Thoracic aorta (tissue), 2 donors: ENCODE measurements at regions not wholly inside any gene's neighbourhood (a gene's known extent, or its start where the extent isn't known, plus 50 kb on each side); places are given as distances from the start of the nearest gene placed in this dataset.

Source experiments
- ATAC-seq: fragments of 150-250 bp; one replicate; pipeline ENCODE4 v1.8.0; 2017; ENCODE audit warnings: low read depth; ENCODE audit not compliant: insufficient number of reproducible peaks, low FRiP score
- DNase-seq: peaks from one replicate; pipeline ENCODE4 v3.0.0-alpha.2; 2020; ENCODE audit warnings: low spot score
- H3K27ac ChIP-seq, 2 donors: fragments of 200-600 bp; sonication (generic); 1 replicate in 1 of 2; 2 replicates in 1 of 2; pipeline ENCODE4 v1.5.1; 2016; ENCODE audit warnings: mild to moderate bottlenecking in 2 of 2, moderate library complexity in 2 of 2
- H3K27me3 ChIP-seq: fragments of 200-600 bp; sonication (generic); replicated peaks from 2 replicates; pipeline ENCODE4 v1.6.0; 2016; ENCODE audit warnings: mild to moderate bottlenecking; ENCODE audit not compliant: insufficient read depth
- H3K36me3 ChIP-seq: fragments of 200-600 bp; sonication (generic); one replicate; pipeline ENCODE4 v1.5.1; 2016
- H3K4me1 ChIP-seq, 2 donors: fragments of 200-600 bp; sonication (generic); 1 replicate in 1 of 2; 2 replicates in 1 of 2; pipeline versions ENCODE4 v1.5.1 to v1.6.0; 2016; ENCODE audit warnings: low read depth in 2 of 2, mild to moderate bottlenecking in 1 of 2; ENCODE audit not compliant: control insufficient read depth in 1 of 2
- H3K4me3 ChIP-seq: fragments of 200-600 bp; sonication (generic); 2 replicates; pipeline ENCODE4 v1.5.1; 2016; ENCODE audit warnings: mild to moderate bottlenecking
- H3K9me3 ChIP-seq: fragments of 200-600 bp; sonication (generic); 2 replicates; pipeline ENCODE4 v1.5.1; 2016
- CTCF ChIP-seq: fragments of 200-600 bp; sonication (generic); IDR thresholded peaks from one replicate; pipeline ENCODE4 v1.5.1; 2019; ENCODE audit warnings: antibody characterized with exemption

GRCh38 chr6:139637766-139638165, 263.3 kb upstream of the CITED2 start:
- TF ChIP-seq CTCF: no peak
- H3K4me1 ChIP-seq: no peaks in the 10 kb centered on the region
- no peaks in the 10 kb centered on the region for H3K9me3 ChIP-seq
- H3K36me3 ChIP-seq: no peaks in the 10 kb centered on the region
- DNase-seq (no peak), ATAC-seq (no peak)
- H3K4me3 ChIP-seq: no peak overlapping the region
- H3K27ac ChIP-seq: no peak overlapping the region
- no peaks in the 10 kb centered on the region for H3K27me3 ChIP-seq

GRCh38 chr6:139636391-139636790, 261.9 kb upstream of the CITED2 start:
- no peak overlapping the region for H3K27ac ChIP-seq
- DNase-seq: no peak
- ATAC-seq: no peak
- no peak for TF ChIP-seq CTCF
- H3K4me3 ChIP-seq: no peak overlapping the region
- no peaks in the 10 kb centered on the region for H3K36me3 ChIP-seq
- no peaks in the 10 kb centered on the region for H3K27me3 ChIP-seq
- no peaks in the 10 kb centered on the region for H3K4me1 ChIP-seq
- no peaks in the 10 kb centered on the region for H3K9me3 ChIP-seq

DNA sequence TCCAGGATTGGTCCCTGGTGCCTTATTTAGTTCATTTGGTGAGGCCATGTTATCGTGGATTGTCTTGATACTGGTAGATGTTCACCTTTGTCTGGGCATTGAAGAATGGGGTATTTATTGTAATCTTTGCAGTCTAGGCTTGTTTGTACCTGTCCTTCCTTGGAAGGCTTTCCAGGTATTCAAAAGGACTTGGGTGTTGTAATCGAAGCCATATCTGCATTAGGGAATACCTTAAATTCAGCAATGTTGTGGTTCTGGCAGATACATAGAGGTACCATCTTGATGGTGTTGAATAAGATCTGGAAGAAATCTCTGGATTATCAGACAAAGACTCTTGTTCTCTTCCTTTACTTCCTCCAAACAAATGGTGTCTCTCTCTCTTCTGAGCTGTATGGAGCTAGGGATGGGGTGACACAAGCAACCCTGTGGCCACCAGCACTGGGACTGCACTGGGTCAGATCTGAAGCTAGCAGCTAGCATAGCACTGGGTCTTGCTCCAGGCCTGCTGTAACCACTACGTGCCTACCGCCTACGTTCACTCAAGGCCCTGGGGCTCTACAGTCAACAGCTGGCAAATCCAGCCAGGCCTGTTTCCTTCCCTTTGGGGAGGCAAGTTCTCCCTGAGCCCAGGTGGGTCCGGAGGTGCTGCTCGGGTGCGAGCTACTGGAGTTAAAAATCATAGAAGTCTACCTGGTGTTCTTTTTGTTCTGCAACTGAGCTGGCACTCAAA, 261.1 kb upstream of the CITED2 start:
- Histone ChIP-seq H3K27ac (no peak overlapping the region), H3K4me3 (no peak overlapping the region), H3K36me3 (no peaks in the 10 kb centered on the region), H3K4me1 (no peaks in the 10 kb centered on the region), H3K9me3 (no peaks in the 10 kb centered on the region), H3K27me3 (no peaks in the 10 kb centered on the region)
- DNase-seq (no peak), ATAC-seq (no peak)
- no peak for TF ChIP-seq CTCF

GRCh38 chr6:139632840-139633239, 258.4 kb upstream of the CITED2 start:
- no peaks in the 10 kb centered on the region for H3K36me3 ChIP-seq
- ATAC-seq (no peak), DNase-seq (no peak)
- H3K4me3 ChIP-seq: no peak overlapping the region
- no peaks in the 10 kb centered on the region for H3K27me3 ChIP-seq
- no peak overlapping the region for H3K27ac ChIP-seq
- H3K4me1 ChIP-seq: no peaks in the 10 kb centered on the region
- no peaks in the 10 kb centered on the region for H3K9me3 ChIP-seq
- TF ChIP-seq CTCF: no peak

DNA sequence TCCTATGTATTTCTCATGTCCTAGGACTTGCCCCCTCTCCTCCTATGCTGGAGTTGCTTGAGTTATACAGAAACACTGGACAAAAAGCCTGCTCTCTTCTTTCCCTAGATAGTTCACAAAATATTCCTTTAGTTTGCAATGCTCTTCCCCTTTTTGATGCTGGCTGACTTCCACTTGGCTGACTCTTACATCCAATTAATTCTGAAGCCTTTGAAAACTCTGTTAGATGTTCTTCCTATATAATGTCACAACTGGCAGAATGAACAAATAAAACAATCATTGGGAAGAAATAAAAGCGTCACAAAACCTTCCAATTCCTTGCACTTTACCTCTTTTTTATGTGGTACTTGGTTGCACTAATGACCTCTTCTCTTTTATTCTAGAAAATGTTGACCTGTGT, 253.8 kb upstream of the CITED2 start:
- ATAC-seq: no peak

More for the DNA sequence above, 253.8 kb upstream of the CITED2 start:
- Histone ChIP-seq H3K27ac (no peak overlapping the region), H3K36me3 (no peaks in the 10 kb centered on the region), H3K4me1 (no peaks in the 10 kb centered on the region), H3K4me3 (no peak overlapping the region), H3K9me3 (no peaks in the 10 kb centered on the region), H3K27me3 (no peaks in the 10 kb centered on the region)
- no peak for TF ChIP-seq CTCF
- DNase-seq: no peak
